ENCODE measurements at regions not wholly inside any gene's neighbourhood (a gene's known extent, or its start where the extent isn't known, plus 50 kb on each side); places are given as distances from the start of the nearest gene placed in this dataset.

DNA sequence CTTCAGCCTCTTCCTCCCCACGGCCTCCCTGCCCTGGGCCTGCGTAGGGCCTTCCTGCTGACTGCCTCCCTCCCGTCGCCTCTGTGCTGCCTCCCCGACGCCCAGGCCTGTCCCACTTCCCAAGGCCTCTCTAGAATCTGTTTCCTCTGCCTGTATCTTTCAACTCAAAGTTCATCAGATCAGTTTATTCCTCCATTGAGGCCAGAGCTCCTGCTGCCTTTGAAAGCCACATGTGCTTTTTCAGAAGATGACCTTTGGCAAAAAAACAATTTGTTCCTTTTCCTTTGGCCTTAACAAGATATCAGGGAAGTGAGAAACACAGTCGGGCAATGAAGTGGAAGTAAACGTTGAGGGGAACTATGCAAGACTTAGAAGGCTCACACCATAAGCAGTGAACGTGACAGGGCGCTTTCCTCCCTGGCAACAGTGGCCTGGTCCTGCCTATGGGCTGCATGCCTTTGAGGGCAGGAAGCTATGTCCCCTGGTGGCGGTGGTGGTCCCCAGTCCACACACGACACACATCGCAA is 85.9 kb downstream of the PSMG1 start:
- no peak for DNase-seq (ENCODE audit: low read depth)
- no peak overlapping the region for H3K4me3 ChIP-seq (ENCODE audit: low read length)
- TF ChIP-seq, protein P1, sequence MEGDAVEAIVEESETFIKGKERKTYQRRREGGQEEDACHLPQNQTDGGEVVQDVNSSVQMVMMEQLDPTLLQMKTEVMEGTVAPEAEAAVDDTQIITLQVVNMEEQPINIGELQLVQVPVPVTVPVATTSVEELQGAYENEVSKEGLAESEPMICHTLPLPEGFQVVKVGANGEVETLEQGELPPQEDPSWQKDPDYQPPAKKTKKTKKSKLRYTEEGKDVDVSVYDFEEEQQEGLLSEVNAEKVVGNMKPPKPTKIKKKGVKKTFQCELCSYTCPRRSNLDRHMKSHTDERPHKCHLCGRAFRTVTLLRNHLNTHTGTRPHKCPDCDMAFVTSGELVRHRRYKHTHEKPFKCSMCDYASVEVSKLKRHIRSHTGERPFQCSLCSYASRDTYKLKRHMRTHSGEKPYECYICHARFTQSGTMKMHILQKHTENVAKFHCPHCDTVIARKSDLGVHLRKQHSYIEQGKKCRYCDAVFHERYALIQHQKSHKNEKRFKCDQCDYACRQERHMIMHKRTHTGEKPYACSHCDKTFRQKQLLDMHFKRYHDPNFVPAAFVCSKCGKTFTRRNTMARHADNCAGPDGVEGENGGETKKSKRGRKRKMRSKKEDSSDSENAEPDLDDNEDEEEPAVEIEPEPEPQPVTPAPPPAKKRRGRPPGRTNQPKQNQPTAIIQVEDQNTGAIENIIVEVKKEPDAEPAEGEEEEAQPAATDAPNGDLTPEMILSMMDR (conservative IDR thresholded peaks at IDR 0.05; ENCODE audit: low read depth, low read length): no peak

DNA sequence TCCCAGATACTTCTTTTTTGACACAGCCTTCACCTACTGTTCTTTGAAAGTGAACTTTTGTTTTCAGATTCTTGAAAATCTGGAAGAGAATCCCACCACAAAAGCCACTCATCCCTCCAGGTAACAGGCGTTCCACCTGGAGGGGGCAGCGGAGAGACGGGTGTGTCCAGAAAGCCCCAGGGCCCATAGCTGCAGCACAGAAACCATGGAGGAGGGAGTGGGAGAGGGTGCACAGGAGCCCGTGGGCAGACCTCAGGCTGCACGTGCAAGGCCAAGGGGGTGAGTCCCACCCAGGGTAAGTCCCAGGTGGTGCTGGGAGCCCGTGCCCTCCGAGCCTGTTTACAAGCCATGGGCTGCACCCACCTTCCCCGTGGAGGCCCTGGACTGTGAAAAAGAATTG is 86.5 kb downstream of the PSMG1 start:
- no peak for DNase-seq (ENCODE audit: low read depth)
- TF ChIP-seq, protein P1 (conservative IDR thresholded peaks at IDR 0.05; ENCODE audit: low read depth, low read length): peak; percentile 23
- H3K4me3 ChIP-seq (ENCODE audit: low read length): no peak overlapping the region

DNA sequence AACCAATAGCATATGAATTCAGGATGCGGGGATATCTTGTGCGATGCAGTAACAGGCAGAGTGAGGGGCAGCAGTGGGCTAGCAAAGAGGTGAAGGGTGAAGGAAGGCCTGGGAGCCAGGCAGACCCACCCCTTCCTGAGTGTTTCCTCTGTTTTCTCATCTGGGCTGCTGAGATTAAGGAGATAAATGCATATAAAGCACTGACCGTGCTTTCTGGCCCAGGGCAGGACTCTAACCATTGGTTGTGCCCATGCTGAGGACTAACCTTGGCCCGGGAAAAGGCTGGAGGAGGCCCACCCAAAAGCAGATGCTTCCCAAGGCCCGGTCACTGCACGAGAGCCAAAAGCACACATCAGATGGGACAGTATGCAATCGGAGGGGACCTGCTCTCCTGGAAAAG is 87.6 kb downstream of the PSMG1 start:
- H3K4me3 ChIP-seq (ENCODE audit: low read length): no peak overlapping the region
- no peak for DNase-seq (ENCODE audit: low read depth)
- TF ChIP-seq, protein P1 (conservative IDR thresholded peaks at IDR 0.05; ENCODE audit: low read depth, low read length): no peak

DNA sequence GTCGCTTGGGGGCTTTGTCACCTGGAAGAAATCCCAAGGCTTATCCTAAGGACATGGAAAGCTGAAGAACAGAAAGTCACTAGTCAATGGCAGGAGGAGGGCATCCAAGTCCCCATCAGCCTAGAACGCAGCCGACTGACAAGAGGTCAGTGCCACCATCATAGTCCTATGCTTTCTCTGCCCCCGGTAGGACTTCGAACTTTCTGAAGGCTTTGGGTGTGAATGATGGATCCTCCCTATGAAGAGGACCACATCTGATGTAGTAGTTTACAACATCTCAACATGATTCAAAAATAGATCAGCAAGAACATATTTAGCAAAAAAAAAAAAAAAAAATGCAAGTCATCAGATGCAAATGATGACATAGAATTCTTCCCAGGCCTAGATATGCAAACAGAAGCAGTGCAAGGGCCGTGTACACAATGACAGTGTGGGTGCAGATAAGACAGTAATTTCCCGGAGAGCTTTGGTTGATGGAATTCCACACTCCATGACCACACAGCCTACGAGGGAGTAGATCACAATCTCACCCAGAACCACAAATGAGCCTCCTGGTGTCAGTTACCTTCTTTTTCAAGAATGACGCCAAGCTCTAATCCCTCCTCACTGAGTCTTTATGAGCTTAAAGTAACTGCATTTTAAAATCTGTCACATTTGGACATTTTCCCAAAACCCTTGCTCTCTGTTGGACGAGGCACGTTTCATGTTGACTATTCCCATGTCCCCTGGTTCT is 88.2 kb downstream of the PSMG1 start:
- peak; percentile 81 for DNase-seq (ENCODE audit: low read depth)
- TF ChIP-seq, protein P1 (conservative IDR thresholded peaks at IDR 0.05; ENCODE audit: low read depth, low read length): no peak
- no peak overlapping the region for H3K4me3 ChIP-seq (ENCODE audit: low read length)

DNA sequence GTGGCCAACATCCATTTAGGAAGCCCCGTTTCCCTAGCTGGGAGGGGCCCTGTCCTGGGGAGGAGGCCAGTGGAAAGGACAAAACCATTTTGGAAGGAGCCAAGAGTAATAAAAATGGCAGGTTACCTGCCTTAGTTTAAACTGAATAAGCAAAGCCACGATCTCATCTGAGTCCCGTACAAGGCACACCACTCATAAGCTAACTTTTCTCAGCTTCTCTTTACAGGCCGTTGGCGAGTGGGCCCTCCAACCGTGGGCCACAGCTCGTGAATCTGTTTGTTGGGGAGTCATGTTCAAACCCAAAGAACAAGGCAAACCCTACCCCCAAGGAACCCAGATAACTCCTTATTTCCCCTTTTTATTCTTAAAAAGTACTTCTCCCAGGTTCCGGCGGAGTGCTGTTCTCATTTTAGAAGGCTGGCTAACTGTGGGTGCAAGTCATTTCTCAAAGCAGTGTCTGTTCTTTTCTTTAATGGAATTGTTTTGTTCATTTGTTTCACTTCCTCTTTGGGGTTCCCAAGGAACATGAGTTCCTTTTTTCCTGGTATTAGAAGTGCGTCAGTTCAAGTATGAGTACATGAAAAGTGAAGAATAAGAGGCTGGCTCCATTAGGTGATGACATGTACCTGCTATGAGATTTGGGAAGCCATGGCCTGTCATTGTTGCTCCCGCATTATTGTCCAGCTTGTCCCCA is 89.0 kb downstream of the PSMG1 start:
- TF ChIP-seq, protein P1 (conservative IDR thresholded peaks at IDR 0.05; ENCODE audit: low read depth, low read length): no peak
- no peak for DNase-seq (ENCODE audit: low read depth)
- no peak overlapping the region for H3K4me3 ChIP-seq (ENCODE audit: low read length)

DNA sequence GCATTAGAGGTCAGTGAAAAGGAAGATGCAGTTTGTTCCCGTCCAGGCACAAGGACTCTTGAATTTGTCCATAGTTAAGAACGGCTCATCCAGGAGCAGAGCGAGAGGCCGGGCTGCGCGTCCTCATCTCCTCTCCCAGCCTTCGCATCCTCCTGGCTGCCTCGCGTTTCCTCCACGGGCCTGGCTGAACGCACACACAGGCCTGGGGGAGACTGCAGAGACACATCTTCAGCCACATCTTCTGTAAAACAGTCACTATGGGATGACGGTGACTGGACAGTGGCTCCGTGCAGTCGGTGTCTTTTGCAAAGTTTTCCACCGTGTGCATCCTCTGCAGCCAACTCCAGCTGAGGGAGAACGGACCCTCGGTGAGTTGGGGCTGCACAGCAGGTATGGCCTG is 89.7 kb downstream of the PSMG1 start:
- H3K4me3 ChIP-seq (ENCODE audit: low read length): no peak overlapping the region
- DNase-seq (ENCODE audit: low read depth): no peak
- TF ChIP-seq, protein P1 (conservative IDR thresholded peaks at IDR 0.05; ENCODE audit: low read depth, low read length): no peak

Measured in retinal pigment epithelial cell (primary cell).